Spleen (tissue), 7 donors: ENCODE measurements at regions not wholly inside any gene's neighbourhood (a gene's known extent, or its start where the extent isn't known, plus 50 kb on each side); places are given as distances from the start of the nearest gene placed in this dataset.

ENCODE experiments used
- CTCF ChIP-seq, 11 experiments: fragments of 200-600 bp in 7 of 11; fragments of 450-650 bp in 4 of 11; sonication (generic) in 4 of 11; IDR thresholded peaks in 8 of 11; conservative IDR thresholded peaks in 3 of 11; 1 replicate in 7 of 11; 2 replicates in 4 of 11; pipeline versions ENCODE4 v1.4.0 to v1.8.0; 2016 to 2021; ENCODE audit warnings: antibody characterized with exemption in 11 of 11, inconsistent platforms in 4 of 11, mild to moderate bottlenecking in 1 of 11
- POLR2A ChIP-seq, 3 donors: fragments of 450-650 bp; IDR thresholded peaks; one replicate each; pipeline ENCODE4 v1.5.1; 2017; ENCODE audit warnings: antibody characterized with exemption in 3 of 3, mild to moderate bottlenecking in 1 of 3
- POLR2AphosphoS5 ChIP-seq, 3 donors: sonication (generic); formaldehyde crosslinking; IDR thresholded peaks; one replicate each; pipeline ENCODE4 v1.5.1; 2017; ENCODE audit warnings: antibody characterized with exemption in 3 of 3
- donor health status: DM: no; HTN: no; CAD: no; lungs with moderate emphysema.
- donor health status: DM: no; HTN: no; CAD: no.
- donor health status: DM: no; HTN: no; CAD: no.

GRCh38 chr11:19519912-19520641, 192.6 kb upstream of the NAV2 start:
- TF ChIP-seq CTCF (IDR thresholded peaks at IDR 0.05 in 8 of 11, conservative IDR thresholded peaks at IDR 0.05 in 3 of 11), result no peak
- TF ChIP-seq POLR2A (IDR thresholded peaks at IDR 0.05), result no peak
- TF ChIP-seq POLR2AphosphoS5 (IDR thresholded peaks at IDR 0.05), result no peak
